ENCODE measurements at regions not wholly inside any gene's neighbourhood (a gene's known extent, or its start where the extent isn't known, plus 50 kb on each side); places are given as distances from the start of the nearest gene placed in this dataset.

DNA sequence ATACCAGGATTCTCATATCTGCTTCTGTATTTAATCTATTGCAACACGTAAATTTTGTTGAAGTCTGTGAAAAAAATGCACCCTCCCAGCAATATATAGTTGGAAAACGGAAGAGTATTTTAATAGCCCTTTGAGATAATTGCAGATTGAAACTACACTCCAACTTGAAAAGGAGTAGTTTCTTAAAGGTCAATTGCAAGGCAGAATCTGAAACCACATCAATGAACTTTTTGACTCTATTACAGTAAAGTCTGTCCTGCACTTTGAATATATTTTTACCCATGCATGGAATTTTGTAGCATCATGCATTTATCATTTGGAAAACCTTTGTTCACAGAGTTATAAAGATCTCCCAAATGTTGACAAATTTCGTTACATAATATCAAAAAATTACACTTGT is 311.6 kb upstream of the NREP start:
- H3K9me3 ChIP-seq (replicated peaks): no peaks in the 10 kb centered on the region
- no peaks in the 10 kb centered on the region for H3K4me1 ChIP-seq
- no peak overlapping the region for H3K4me3 ChIP-seq
- no peak for DNase-seq
- no peaks in the 10 kb centered on the region for H3K36me3 ChIP-seq
- intact Hi-C loops (cut with micrococcal nuclease): no loop called here
- no peaks in the 10 kb centered on the region for H3K27me3 ChIP-seq (ENCODE audit: low read depth)
- no peak overlapping the region for H3K27ac ChIP-seq (replicated peaks)
- TF ChIP-seq, protein P1, sequence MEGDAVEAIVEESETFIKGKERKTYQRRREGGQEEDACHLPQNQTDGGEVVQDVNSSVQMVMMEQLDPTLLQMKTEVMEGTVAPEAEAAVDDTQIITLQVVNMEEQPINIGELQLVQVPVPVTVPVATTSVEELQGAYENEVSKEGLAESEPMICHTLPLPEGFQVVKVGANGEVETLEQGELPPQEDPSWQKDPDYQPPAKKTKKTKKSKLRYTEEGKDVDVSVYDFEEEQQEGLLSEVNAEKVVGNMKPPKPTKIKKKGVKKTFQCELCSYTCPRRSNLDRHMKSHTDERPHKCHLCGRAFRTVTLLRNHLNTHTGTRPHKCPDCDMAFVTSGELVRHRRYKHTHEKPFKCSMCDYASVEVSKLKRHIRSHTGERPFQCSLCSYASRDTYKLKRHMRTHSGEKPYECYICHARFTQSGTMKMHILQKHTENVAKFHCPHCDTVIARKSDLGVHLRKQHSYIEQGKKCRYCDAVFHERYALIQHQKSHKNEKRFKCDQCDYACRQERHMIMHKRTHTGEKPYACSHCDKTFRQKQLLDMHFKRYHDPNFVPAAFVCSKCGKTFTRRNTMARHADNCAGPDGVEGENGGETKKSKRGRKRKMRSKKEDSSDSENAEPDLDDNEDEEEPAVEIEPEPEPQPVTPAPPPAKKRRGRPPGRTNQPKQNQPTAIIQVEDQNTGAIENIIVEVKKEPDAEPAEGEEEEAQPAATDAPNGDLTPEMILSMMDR (IDR thresholded peaks at IDR 0.05; ENCODE audit: borderline replicate concordance): no peak

DNA sequence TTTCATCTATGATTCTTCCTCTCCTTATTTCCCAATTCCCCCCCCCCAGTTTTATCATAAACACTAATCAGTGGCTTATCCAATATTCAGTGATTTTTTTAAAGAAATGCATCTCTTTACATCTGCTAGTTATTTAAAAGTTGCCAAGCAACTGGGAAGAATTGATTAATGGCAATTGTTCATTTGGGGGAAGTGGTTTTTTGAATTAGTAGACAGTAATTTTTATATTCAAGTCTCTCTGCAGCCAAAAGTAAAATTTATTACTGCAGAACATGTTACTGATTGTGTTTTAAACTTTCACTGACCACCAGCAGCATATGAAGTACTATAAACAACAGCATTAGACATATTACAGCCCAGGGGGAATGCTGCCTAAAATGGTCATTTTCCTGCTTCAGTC is 308.8 kb upstream of the NREP start:
- Histone ChIP-seq H3K27me3 (ENCODE audit: low read depth) (no peaks in the 10 kb centered on the region), H3K36me3 (no peaks in the 10 kb centered on the region), H3K4me3 (no peak overlapping the region), H3K9me3 (replicated peaks) (no peaks in the 10 kb centered on the region), H3K27ac (replicated peaks) (no peak overlapping the region), H3K4me1 (no peaks in the 10 kb centered on the region)
- intact Hi-C loops (cut with micrococcal nuclease): no loop called here
- TF ChIP-seq, protein P1 (IDR thresholded peaks at IDR 0.05; ENCODE audit: borderline replicate concordance): no peak
- no peak for DNase-seq

DNA sequence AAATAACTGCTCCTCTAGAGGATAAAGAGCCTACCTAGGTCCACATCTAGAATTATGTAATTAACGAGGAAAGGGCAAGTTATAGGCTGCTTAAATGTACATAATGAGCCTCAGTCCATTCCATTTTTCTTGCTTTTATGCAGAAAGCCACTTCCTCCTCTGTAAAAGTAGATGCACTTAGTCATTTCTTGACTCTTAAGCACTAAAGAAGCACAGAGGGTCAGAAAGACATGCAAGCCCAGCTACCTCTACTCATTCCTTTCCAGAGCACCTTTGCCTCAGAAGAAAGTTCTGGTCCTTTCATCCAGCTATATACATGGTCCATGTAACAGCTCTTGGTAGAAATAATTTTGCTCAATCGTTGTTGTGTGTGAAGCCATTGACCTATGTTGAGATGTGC is 308.0 kb upstream of the NREP start:
- DNase-seq: no peak
- Histone ChIP-seq H3K27ac (replicated peaks) (no peak overlapping the region), H3K4me3 (no peak overlapping the region), H3K9me3 (replicated peaks) (no peaks in the 10 kb centered on the region), H3K36me3 (no peaks in the 10 kb centered on the region), H3K4me1 (no peaks in the 10 kb centered on the region), H3K27me3 (ENCODE audit: low read depth) (no peaks in the 10 kb centered on the region)
- TF ChIP-seq, protein P1 (IDR thresholded peaks at IDR 0.05; ENCODE audit: borderline replicate concordance): no peak
- intact Hi-C loops (cut with micrococcal nuclease): no loop called here

DNA sequence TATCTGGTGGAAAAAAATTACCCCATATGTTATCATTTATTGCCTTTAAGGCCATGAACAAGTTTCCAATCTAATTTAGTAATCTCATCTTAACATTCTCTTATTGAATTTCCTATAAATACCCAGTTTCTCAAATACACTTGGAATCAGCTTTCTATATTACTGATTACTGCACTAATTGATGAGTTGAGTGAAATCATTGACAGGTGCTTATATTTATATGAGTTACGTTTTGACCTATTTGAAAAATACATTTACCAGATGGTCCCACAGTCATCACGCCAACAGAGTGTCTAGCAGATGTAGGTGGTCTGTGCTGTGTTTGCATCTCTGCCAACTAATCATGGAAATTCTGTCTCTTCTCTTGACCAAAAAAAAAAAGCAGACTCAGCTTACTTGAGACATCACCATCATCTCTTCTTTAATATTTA is 307.3 kb upstream of the NREP start:
- Histone ChIP-seq H3K9me3 (replicated peaks) (no peaks in the 10 kb centered on the region), H3K27ac (replicated peaks) (no peak overlapping the region), H3K4me3 (no peak overlapping the region), H3K4me1 (no peaks in the 10 kb centered on the region), H3K36me3 (no peaks in the 10 kb centered on the region), H3K27me3 (ENCODE audit: low read depth) (no peaks in the 10 kb centered on the region)
- TF ChIP-seq, protein P1 (IDR thresholded peaks at IDR 0.05; ENCODE audit: borderline replicate concordance): no peak
- intact Hi-C loops (cut with micrococcal nuclease): no loop called here
- DNase-seq: no peak

DNA sequence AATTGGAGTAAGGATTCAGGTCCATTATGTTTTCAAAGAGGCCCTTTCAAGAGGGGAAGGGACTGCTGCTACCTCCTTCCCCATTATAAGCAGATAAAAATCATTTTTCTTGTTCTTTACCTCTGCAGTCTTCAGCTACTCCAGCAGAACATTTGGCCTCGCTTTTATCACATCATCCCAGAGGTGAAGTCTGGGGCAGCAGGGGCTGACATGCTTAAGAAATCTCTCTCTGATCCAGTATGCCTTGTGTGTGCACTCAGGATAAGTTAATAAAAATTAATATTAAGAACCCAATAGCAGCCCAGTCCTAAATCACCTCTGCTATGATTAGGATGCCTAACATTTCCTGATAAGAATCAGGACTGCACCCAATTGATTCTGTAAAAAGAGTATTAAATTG is 306.9 kb upstream of the NREP start:
- DNase-seq: no peak
- intact Hi-C loops (cut with micrococcal nuclease): no loop called here
- TF ChIP-seq, protein P1 (IDR thresholded peaks at IDR 0.05; ENCODE audit: borderline replicate concordance): no peak
- Histone ChIP-seq H3K27ac (replicated peaks) (no peak overlapping the region), H3K4me1 (no peaks in the 10 kb centered on the region), H3K4me3 (no peak overlapping the region), H3K36me3 (no peaks in the 10 kb centered on the region), H3K27me3 (ENCODE audit: low read depth) (no peaks in the 10 kb centered on the region), H3K9me3 (replicated peaks) (no peaks in the 10 kb centered on the region)

DNA sequence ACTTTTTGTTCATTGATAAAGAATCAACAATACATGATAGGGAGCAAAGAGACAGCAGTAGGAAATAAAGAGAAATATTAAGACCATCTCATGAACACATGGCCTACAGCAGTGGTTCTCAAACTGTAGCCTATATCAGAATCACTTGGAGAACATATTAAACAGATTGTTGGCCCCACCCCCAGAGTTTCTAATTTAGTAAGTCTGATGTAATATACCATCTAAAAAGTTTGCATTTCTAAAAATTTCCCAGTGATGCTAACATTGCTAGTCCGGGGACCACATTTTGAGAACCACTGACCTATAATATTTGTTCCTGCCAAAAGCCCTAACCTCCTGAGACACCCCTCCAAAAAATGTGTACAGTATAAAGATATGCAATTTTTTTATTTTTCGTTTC is 306.2 kb upstream of the NREP start:
- no peaks in the 10 kb centered on the region for H3K4me1 ChIP-seq
- no peak overlapping the region for H3K27ac ChIP-seq (replicated peaks)
- no peak for DNase-seq
- intact Hi-C loops (cut with micrococcal nuclease): no loop called here
- no peaks in the 10 kb centered on the region for H3K36me3 ChIP-seq
- H3K27me3 ChIP-seq (ENCODE audit: low read depth): no peaks in the 10 kb centered on the region
- H3K9me3 ChIP-seq (replicated peaks): no peaks in the 10 kb centered on the region
- TF ChIP-seq, protein P1 (IDR thresholded peaks at IDR 0.05; ENCODE audit: borderline replicate concordance): no peak
- H3K4me3 ChIP-seq: no peak overlapping the region

Measured in left ventricle myocardium inferior (tissue), 1 donor.